Common myeloid progenitor, CD34-positive (primary cell): ENCODE measurements at regions not wholly inside any gene's neighbourhood (a gene's known extent, or its start where the extent isn't known, plus 50 kb on each side); places are given as distances from the start of the nearest gene placed in this dataset.

Experiments used
- CTCF ChIA-PET: fragments of 350-600 bp; sonication (Branson Sonifier 250); formaldehyde crosslinking; loops from one replicate; lab custom pipeline; 2021; ENCODE audit warnings: antibody characterized with exemption; lab: Charles Lee
- POLR2A ChIA-PET: fragments of 350-600 bp; sonication (Branson Sonifier 250); formaldehyde crosslinking; loops from one replicate; lab custom pipeline; 2021; ENCODE audit warnings: antibody characterized with exemption; lab: Charles Lee
- DNase-seq, 3 donors: peaks; one replicate each; pipeline versions ENCODE4 v3.0.0 to v3.0.0-alpha.2; 2013
- H3K27ac ChIP-seq, 2 experiments: 1 replicate in 1 of 2; 2 replicates in 1 of 2; pipeline ENCODE4 v1.7.0; 2013; ENCODE audit warnings: inconsistent platforms in 2 of 2, low read length in 2 of 2, mild to moderate bottlenecking in 2 of 2, low read depth in 1 of 2, moderate library complexity in 1 of 2; ENCODE audit not compliant: severe bottlenecking in 2 of 2, insufficient read depth in 1 of 2, poor library complexity in 1 of 2
- H3K27me3 ChIP-seq, 5 experiments: replicated peaks in 2 of 5; 1 replicate in 3 of 5; 2 replicates in 2 of 5; pipeline versions ENCODE4 v1.6.1 to v1.7.0; 2013; ENCODE audit warnings: low read length in 4 of 5, mild to moderate bottlenecking in 2 of 5, moderate library complexity in 2 of 5, inconsistent platforms in 1 of 5; ENCODE audit not compliant: insufficient read depth in 5 of 5, control insufficient read depth in 4 of 5
- H3K36me3 ChIP-seq, 4 experiments: 1 replicate in 2 of 4; 2 replicates in 2 of 4; pipeline versions ENCODE4 v1.6.1 to v1.7.0; 2013; ENCODE audit warnings: low read length in 3 of 4, control low read depth in 1 of 4, mild to moderate bottlenecking in 1 of 4; ENCODE audit not compliant: control insufficient read depth in 4 of 4, insufficient read depth in 4 of 4
- H3K4me1 ChIP-seq, 4 experiments: 1 replicate in 3 of 4; 2 replicates in 1 of 4; pipeline versions ENCODE4 v1.6.1 to v1.7.1; 2013; ENCODE audit warnings: low read length in 3 of 4, mild to moderate bottlenecking in 3 of 4, control low read depth in 1 of 4, inconsistent platforms in 1 of 4, moderate library complexity in 1 of 4; ENCODE audit not compliant: control insufficient read depth in 4 of 4, insufficient read depth in 4 of 4; ENCODE audit errors: control extremely low read depth in 1 of 4
- H3K4me3 ChIP-seq, 7 experiments: 1 replicate in 4 of 7; 2 replicates in 3 of 7; pipeline versions ENCODE4 v1.5.1 to v1.7.0; 2013; ENCODE audit warnings: mild to moderate bottlenecking in 7 of 7, low read length in 6 of 7, moderate library complexity in 6 of 7, inconsistent platforms in 2 of 7, low read depth in 2 of 7, control low read depth in 1 of 7; ENCODE audit not compliant: insufficient read depth in 4 of 7, control insufficient read depth in 1 of 7; ENCODE audit errors: extremely low read depth in 1 of 7
- H3K9me3 ChIP-seq, 5 experiments: 1 replicate in 4 of 5; 2 replicates in 1 of 5; pipeline versions ENCODE4 v1.6.1 to v1.7.1; 2013; ENCODE audit warnings: low read length in 4 of 5, mild to moderate bottlenecking in 2 of 5, inconsistent platforms in 1 of 5, low read depth in 1 of 5, moderate library complexity in 1 of 5; ENCODE audit not compliant: control insufficient read depth in 4 of 5, insufficient read depth in 2 of 5; ENCODE audit errors: control extremely low read depth in 1 of 5
- WGBS: methylation state at CpG from one replicate; pipeline ENCODE4 v1.1.5; 2013; ENCODE audit not compliant: insufficient coverage; 5-methylcytosine and 5-hydroxymethylcytosine counted together

- no CpG with 5 or more reads among the region's 1 CpG for WGBS
- POLR2A ChIA-PET = no interaction called here
Measured at GRCh38 chrY:13756615-13757014, 52.9 kb downstream of the TMSB4Y start.

GRCh38 chrY:13766040-13766439 is 62.3 kb downstream of the TMSB4Y start:
- H3K27me3 ChIP-seq = no peaks in the 10 kb centered on the region
- DNase-seq = no peak
- H3K36me3 ChIP-seq = no peaks in the 10 kb centered on the region
- no peaks in the 10 kb centered on the region for H3K9me3 ChIP-seq
- H3K4me1 ChIP-seq = no peaks in the 10 kb centered on the region
- WGBS = no CpG with 5 or more reads among the region's 6 CpGs
- H3K4me3 ChIP-seq = no peak overlapping the region
- H3K27ac ChIP-seq = no peak overlapping the region
- CTCF ChIA-PET = interaction anchor here (0.6 kb wide), 1 partner anchor 1651 kb away, joined by 3 read pairs; no protein-coding TSS in a partner anchor
- POLR2A ChIA-PET = no interaction called here

More at GRCh38 chrY:13756615-13757014, 52.9 kb downstream of the TMSB4Y start:
- H3K36me3 ChIP-seq = no peaks in the 10 kb centered on the region
- H3K9me3 ChIP-seq = no peaks in the 10 kb centered on the region
- no peak overlapping the region for H3K4me3 ChIP-seq
- H3K27ac ChIP-seq = no peak overlapping the region
- DNase-seq = no peak
- CTCF ChIA-PET = no interaction called here
- peaks cover 0 to 3% (median 0%) of the 10 kb centered on the region in 4 experiments for H3K4me1 ChIP-seq
- no peaks in the 10 kb centered on the region for H3K27me3 ChIP-seq

- H3K27me3 ChIP-seq = no peaks in the 10 kb centered on the region
- peaks cover 0 to 3% (median 0%) of the 10 kb centered on the region in 5 experiments for H3K9me3 ChIP-seq
- DNase-seq = no peak
- H3K4me1 ChIP-seq = peaks cover 0 to 11% (median 0%) of the 10 kb centered on the region in 4 experiments
- CTCF ChIA-PET = interaction anchor here (1.5 kb wide), 1 partner anchor 38 kb away, joined by 3 read pairs; no protein-coding TSS in a partner anchor
- no CpG with 5 or more reads among the region's 2 CpGs for WGBS
- POLR2A ChIA-PET = no interaction called here
- H3K27ac ChIP-seq = no peak overlapping the region
- no peaks in the 10 kb centered on the region for H3K36me3 ChIP-seq
- no peak overlapping the region for H3K4me3 ChIP-seq
Measured at GRCh38 chrY:13790108-13790793, 86.6 kb downstream of the TMSB4Y start.

- Histone ChIP-seq H3K4me3 (no peak overlapping the region), H3K27ac (no peak overlapping the region), H3K4me1 (peaks cover 0 to 9% (median 0%) of the 10 kb centered on the region in 4 experiments), H3K27me3 (no peaks in the 10 kb centered on the region), H3K9me3 (no peaks in the 10 kb centered on the region), H3K36me3 (no peaks in the 10 kb centered on the region)
- CTCF ChIA-PET = no interaction called here
- no CpG with 5 or more reads among the region's 1 CpG for WGBS
- DNase-seq = no peak
- POLR2A ChIA-PET = no interaction called here
Measured at GRCh38 chrY:13795067-13795466, 91.4 kb downstream of the TMSB4Y start.

GRCh38 chrY:13802828-13803227 is 99.1 kb downstream of the TMSB4Y start:
- no peak for DNase-seq
- ChIA-PET POLR2A (no interaction called here), CTCF (no interaction called here)
- Histone ChIP-seq H3K9me3 (no peaks in the 10 kb centered on the region), H3K27ac (no peak overlapping the region), H3K4me1 (peaks cover 0 to 1% (median 0%) of the 10 kb centered on the region in 4 experiments), H3K36me3 (no peaks in the 10 kb centered on the region), H3K4me3 (no peak overlapping the region), H3K27me3 (no peaks in the 10 kb centered on the region)
- WGBS = no CpG with 5 or more reads among the region's 7 CpGs

GRCh38 chrY:13803424-13803823 is 99.7 kb downstream of the TMSB4Y start:
- no peak for DNase-seq
- POLR2A ChIA-PET = no interaction called here
- Histone ChIP-seq H3K9me3 (no peaks in the 10 kb centered on the region), H3K4me1 (peaks cover 0 to 1% (median 0%) of the 10 kb centered on the region in 4 experiments), H3K36me3 (no peaks in the 10 kb centered on the region), H3K27ac (no peak overlapping the region), H3K4me3 (no peak overlapping the region), H3K27me3 (no peaks in the 10 kb centered on the region)
- WGBS = no CpG with 5 or more reads among the region's 2 CpGs
- CTCF ChIA-PET = no interaction called here

GRCh38 chrY:13804124-13805056 is 100.7 kb downstream of the TMSB4Y start:
- Histone ChIP-seq H3K27me3 (no peaks in the 10 kb centered on the region), H3K4me1 (peaks cover 0 to 1% (median 0%) of the 10 kb centered on the region in 4 experiments), H3K4me3 (no peak overlapping the region), H3K27ac (no peak overlapping the region), H3K36me3 (no peaks in the 10 kb centered on the region), H3K9me3 (no peaks in the 10 kb centered on the region)
- ChIA-PET POLR2A (no interaction called here), CTCF (no interaction called here)
- no peak for DNase-seq
- no CpG with 5 or more reads among the region's 17 CpGs for WGBS
